ENCODE measurements at regions not wholly inside any gene's neighbourhood (a gene's known extent, or its start where the extent isn't known, plus 50 kb on each side); places are given as distances from the start of the nearest gene placed in this dataset.

DNA sequence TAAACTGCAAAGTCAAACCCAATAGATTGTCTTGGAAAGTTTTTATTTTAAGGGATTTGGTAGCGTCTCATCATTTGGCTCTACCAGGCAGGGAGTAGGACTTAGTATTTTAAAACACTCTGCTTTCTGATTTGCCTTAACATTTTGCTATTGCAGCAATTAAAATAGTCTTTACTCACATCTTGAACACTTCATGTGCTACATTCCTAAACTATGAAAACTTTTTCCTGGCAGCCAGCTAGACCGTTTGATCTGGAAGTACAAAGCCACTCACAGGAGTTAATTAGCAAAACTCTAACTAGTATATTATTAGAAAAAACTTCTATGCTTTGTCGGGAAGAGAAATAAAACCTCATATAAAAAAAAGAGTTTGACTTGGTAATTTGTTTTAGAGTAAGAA is 111.4 kb downstream of the TFPI2 start (continued):
- TF ChIP-seq, protein P1, sequence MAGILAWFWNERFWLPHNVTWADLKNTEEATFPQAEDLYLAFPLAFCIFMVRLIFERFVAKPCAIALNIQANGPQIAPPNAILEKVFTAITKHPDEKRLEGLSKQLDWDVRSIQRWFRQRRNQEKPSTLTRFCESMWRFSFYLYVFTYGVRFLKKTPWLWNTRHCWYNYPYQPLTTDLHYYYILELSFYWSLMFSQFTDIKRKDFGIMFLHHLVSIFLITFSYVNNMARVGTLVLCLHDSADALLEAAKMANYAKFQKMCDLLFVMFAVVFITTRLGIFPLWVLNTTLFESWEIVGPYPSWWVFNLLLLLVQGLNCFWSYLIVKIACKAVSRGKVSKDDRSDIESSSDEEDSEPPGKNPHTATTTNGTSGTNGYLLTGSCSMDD (CRISPR knock-in tag; IDR thresholded peaks at IDR 0.05): no peak
- TF ChIP-seq HOXA3 (CRISPR knock-in tag; IDR thresholded peaks at IDR 0.05) (no peak), MYC (CRISPR knock-in tag; IDR thresholded peaks at IDR 0.05; ENCODE audit: borderline replicate concordance) (no peak)
- TF ChIP-seq, protein P2, sequence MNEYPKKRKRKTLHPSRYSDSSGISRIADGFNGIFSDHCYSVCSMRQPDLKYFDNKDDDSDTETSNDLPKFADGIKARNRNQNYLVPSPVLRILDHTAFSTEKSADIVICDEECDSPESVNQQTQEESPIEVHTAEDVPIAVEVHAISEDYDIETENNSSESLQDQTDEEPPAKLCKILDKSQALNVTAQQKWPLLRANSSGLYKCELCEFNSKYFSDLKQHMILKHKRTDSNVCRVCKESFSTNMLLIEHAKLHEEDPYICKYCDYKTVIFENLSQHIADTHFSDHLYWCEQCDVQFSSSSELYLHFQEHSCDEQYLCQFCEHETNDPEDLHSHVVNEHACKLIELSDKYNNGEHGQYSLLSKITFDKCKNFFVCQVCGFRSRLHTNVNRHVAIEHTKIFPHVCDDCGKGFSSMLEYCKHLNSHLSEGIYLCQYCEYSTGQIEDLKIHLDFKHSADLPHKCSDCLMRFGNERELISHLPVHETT (CRISPR knock-in tag; conservative IDR thresholded peaks at IDR 0.05): no peak

DNA sequence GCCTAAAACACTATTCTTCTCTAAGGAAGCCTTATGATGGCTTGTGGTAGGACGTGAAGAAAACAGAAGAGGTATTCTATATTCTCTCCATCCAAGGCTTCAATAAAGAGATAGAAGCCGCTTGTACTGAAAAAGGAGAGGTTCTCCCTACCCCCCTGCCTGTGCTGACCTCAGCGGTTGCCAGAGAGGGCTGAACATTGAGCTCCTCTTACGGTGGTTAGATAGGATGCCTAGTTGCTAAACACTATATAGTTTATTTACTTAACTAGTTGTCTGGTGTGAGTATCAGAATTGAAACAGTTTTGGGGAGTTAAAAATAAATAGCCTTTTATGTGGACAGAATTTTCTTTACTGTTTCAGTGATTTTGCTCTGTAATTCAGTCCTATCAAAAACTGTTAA is 112.2 kb downstream of the TFPI2 start:
- H3K9ac ChIP-seq (ENCODE audit: insufficient read depth, low read depth, low read length): no peak overlapping the region
- H3K4me3 ChIP-seq (replicated peaks in 1 of 3; ENCODE audit: insufficient read depth in 1 of 3, low read depth in 2 of 3, low read length in 3 of 3): no peak overlapping the region
- CTCF ChIA-PET (ENCODE audit: low intra/inter-chr PET ratio, low total read pairs): no interaction called here
- H2AFZ ChIP-seq (ENCODE audit: low read length): no peak overlapping the region
- no peaks in the 10 kb centered on the region; a peak in 1 of 5 replicates for H3K27me3 ChIP-seq (ENCODE audit: control insufficient read depth in 1 of 2, insufficient read depth in 2 of 2, low read length in 2 of 2)
- in situ Hi-C loops (cut with HindIII; ENCODE audit: extremely low pct_ligation_motif_present, low pct_unique_long_range_greater_than_20kb): no loop called here
- ATAC-seq (no peak), FAIRE-seq (no peak), DNase-seq (ENCODE audit: low spot score) (no peak)
- H3K9me3 ChIP-seq (ENCODE audit: low read length): no peaks in the 10 kb centered on the region
- no peak overlapping the region for H3K27ac ChIP-seq (ENCODE audit: extremely low read length, insufficient read depth, low read length)
- no peaks in the 10 kb centered on the region for H3K79me2 ChIP-seq (ENCODE audit: insufficient read depth, low read length)
- H3K4me2 ChIP-seq (ENCODE audit: low read depth, low read length): no peak overlapping the region
- intact Hi-C loops (cut with micrococcal nuclease; ENCODE audit: unreplicated experiment): no loop called here
- WGBS (ENCODE audit: low lambda C conversion rate): 2% methylated on average over 4 of the region's 4 CpGs
- POLR2A ChIA-PET: no interaction called here
- no peaks in the 10 kb centered on the region for H4K20me1 ChIP-seq (ENCODE audit: insufficient read depth, low read length)
- BruUV-seq (replicated peaks): no TSS peak
- H3K36me3 ChIP-seq (replicated peaks in 1 of 2; ENCODE audit: control insufficient read depth in 1 of 2, insufficient read depth in 2 of 2, low read length in 2 of 2): no peaks in the 10 kb centered on the region
- H3K4me1 ChIP-seq (ENCODE audit: insufficient read depth, low read length): no peaks in the 10 kb centered on the region
- TF ChIP-seq ARNT2 (CRISPR knock-in tag; IDR thresholded peaks at IDR 0.05; ENCODE audit: low read depth): no peak
- TF ChIP-seq MED1 (CRISPR knock-in tag; IDR thresholded peaks at IDR 0.05): no peak
- TF ChIP-seq ZNF10 (CRISPR knock-in tag; IDR thresholded peaks at IDR 0.05; ENCODE audit: borderline replicate concordance, low read depth): no peak
- TF ChIP-seq ARHGAP35 (CRISPR knock-in tag; IDR thresholded peaks at IDR 0.05; ENCODE audit: borderline replicate concordance): no peak
- TF ChIP-seq KDM3A (CRISPR knock-in tag; IDR thresholded peaks at IDR 0.05; ENCODE audit: low read depth): no peak
- TF ChIP-seq ZNF264 (CRISPR knock-in tag; IDR thresholded peaks at IDR 0.05): no peak
- TF ChIP-seq RXRB (CRISPR knock-in tag; IDR thresholded peaks at IDR 0.05; ENCODE audit: borderline replicate concordance): no peak
- no peak for TF ChIP-seq SP140L (CRISPR knock-in tag; IDR thresholded peaks at IDR 0.05; ENCODE audit: borderline replicate concordance)
- TF ChIP-seq PHF5A (CRISPR knock-in tag; IDR thresholded peaks at IDR 0.05; ENCODE audit: low read depth, unreplicated experiment): no peak
- no peak for TF ChIP-seq NFE2L2 (IDR thresholded peaks at IDR 0.05; ENCODE audit: low read length)
- TF ChIP-seq SRSF9 (IDR thresholded peaks at IDR 0.05; ENCODE audit: borderline replicate concordance, insufficient read depth, low read depth, low read length, poor library complexity, severe bottlenecking): no peak
- no peak for TF ChIP-seq STAG1 (CRISPR knock-in tag; IDR thresholded peaks at IDR 0.05)
- no peak for TF ChIP-seq KLF9 (CRISPR knock-in tag; IDR thresholded peaks at IDR 0.05; ENCODE audit: low read depth)
- no peak for TF ChIP-seq NCOA5 (CRISPR knock-in tag; IDR thresholded peaks at IDR 0.05)
- TF ChIP-seq, protein P3, sequence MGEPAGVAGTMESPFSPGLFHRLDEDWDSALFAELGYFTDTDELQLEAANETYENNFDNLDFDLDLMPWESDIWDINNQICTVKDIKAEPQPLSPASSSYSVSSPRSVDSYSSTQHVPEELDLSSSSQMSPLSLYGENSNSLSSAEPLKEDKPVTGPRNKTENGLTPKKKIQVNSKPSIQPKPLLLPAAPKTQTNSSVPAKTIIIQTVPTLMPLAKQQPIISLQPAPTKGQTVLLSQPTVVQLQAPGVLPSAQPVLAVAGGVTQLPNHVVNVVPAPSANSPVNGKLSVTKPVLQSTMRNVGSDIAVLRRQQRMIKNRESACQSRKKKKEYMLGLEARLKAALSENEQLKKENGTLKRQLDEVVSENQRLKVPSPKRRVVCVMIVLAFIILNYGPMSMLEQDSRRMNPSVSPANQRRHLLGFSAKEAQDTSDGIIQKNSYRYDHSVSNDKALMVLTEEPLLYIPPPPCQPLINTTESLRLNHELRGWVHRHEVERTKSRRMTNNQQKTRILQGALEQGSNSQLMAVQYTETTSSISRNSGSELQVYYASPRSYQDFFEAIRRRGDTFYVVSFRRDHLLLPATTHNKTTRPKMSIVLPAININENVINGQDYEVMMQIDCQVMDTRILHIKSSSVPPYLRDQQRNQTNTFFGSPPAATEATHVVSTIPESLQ (CRISPR knock-in tag; conservative IDR thresholded peaks at IDR 0.05): no peak

All from HepG2 (cell line).